Left lung (tissue), 4 donors: ENCODE measurements at regions not wholly inside any gene's neighbourhood (a gene's known extent, or its start where the extent isn't known, plus 50 kb on each side); places are given as distances from the start of the nearest gene placed in this dataset.
"Not testable (repeated sequence)": the region's sequence is repeated elsewhere in the genome, so short reads cannot be mapped to it uniquely, and the experiment has no call there.

Experiments
- ATAC-seq: fragments of 200-7000 bp; cut with Tn5 transposase; one replicate; pipeline ENCODE4 v1.9.1; 2020; ENCODE audit warnings: moderate library complexity
- DNase-seq, 4 donors: peaks; one replicate each; pipeline ENCODE4 v3.0.0-alpha.2; 2013 to 2020
- H3K27ac ChIP-seq, 2 donors: fragments of 200-600 bp; sonication (generic) in 1 of 2; one replicate each; pipeline versions ENCODE4 v1.5.0 to v1.8.0; 2020 to 2021
- H3K27me3 ChIP-seq, 2 donors: fragments of 200-600 bp; sonication (generic) in 1 of 2; one replicate each; pipeline versions ENCODE4 v1.5.0 to v1.8.0; 2020 to 2021
- H3K36me3 ChIP-seq, 2 donors: fragments of 200-600 bp; sonication (generic) in 1 of 2; one replicate each; pipeline versions ENCODE4 v1.5.0 to v1.8.0; 2020 to 2021
- H3K4me1 ChIP-seq, 2 donors: fragments of 200-600 bp; one replicate each; pipeline ENCODE4 v1.8.0; 2021
- H3K4me3 ChIP-seq, 2 donors: fragments of 200-600 bp; sonication (generic) in 1 of 2; one replicate each; pipeline versions ENCODE4 v1.5.0 to v1.8.0; 2020 to 2021; ENCODE audit warnings: mild to moderate bottlenecking in 1 of 2
- H3K9me3 ChIP-seq, 2 donors: fragments of 200-600 bp; sonication (generic) in 1 of 2; one replicate each; pipeline versions ENCODE4 v1.5.0 to v1.8.0; 2020 to 2021
- intact Hi-C, 2 donors: fragments of 100-400 bp; cut with DNase I; formaldehyde crosslinking; loops; one replicate each; pipeline versions ENCODE4 v1.11.2 to v1.14.2; 2022
- TF ChIP-seq, protein P1 (sequence below), 2 donors: fragments of 200-600 bp; sonication (generic) in 1 of 2; IDR thresholded peaks; one replicate each; pipeline versions ENCODE4 v1.5.0 to v1.8.0; 2021; ENCODE audit warnings: antibody characterized with exemption in 2 of 2
- donor health status: DM: no; HTN: yes; CAD: no.
- donor health status: DM: no; HTN: no; CAD: no.

DNA sequence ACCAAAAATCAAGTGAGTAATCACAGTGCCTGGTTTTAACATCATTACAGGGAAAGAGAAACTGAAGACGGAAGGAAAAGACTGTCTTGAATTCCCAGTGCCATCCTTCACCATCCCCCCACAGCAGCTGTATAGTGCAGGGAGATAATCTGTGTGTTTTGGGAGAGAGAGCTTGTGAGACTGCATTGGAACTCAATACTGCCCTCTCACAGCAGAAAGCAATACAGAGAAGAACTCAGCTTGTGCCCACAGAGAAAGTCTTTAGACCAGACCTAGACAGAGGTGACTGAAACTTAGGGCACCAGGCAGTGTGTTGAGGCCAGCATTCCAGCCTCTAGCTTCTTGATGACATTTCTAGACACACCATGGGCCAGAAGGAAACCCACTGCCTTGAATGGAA lies 754.7 kb upstream of the CDH6 start:
- DNase-seq = no peak
- Histone ChIP-seq H3K4me3 (no peak overlapping the region), H3K36me3 (no peaks in the 10 kb centered on the region), H3K27ac (no peak overlapping the region), H3K4me1 (no peaks in the 10 kb centered on the region), H3K9me3 (peaks cover 0 to 44% of the 10 kb centered on the region in 2 donors), H3K27me3 (no peaks in the 10 kb centered on the region)
- ATAC-seq = no peak
- intact Hi-C loops = no loop called here
- TF ChIP-seq, protein P1, sequence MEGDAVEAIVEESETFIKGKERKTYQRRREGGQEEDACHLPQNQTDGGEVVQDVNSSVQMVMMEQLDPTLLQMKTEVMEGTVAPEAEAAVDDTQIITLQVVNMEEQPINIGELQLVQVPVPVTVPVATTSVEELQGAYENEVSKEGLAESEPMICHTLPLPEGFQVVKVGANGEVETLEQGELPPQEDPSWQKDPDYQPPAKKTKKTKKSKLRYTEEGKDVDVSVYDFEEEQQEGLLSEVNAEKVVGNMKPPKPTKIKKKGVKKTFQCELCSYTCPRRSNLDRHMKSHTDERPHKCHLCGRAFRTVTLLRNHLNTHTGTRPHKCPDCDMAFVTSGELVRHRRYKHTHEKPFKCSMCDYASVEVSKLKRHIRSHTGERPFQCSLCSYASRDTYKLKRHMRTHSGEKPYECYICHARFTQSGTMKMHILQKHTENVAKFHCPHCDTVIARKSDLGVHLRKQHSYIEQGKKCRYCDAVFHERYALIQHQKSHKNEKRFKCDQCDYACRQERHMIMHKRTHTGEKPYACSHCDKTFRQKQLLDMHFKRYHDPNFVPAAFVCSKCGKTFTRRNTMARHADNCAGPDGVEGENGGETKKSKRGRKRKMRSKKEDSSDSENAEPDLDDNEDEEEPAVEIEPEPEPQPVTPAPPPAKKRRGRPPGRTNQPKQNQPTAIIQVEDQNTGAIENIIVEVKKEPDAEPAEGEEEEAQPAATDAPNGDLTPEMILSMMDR (IDR thresholded peaks at IDR 0.05) = no peak

DNA sequence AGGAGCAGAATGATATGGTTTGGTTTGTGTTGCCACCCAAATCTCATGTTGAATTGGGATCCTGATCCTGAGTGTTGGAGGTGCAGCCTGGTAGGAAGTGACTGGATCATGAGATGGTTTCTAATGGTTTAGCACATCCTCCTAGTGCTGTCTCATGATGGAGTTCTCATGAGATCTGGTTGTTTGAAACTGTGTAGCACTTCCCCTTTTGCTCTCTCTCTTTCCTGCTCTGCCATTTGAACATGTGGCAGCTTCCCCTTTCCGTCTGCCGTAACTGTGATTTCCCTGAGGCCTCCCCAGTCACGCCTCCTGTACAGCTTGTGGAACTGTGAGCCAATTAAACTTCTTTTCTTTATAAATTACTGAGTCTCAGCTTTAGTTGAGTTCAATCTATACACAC lies 756.8 kb upstream of the CDH6 start:
- Histone ChIP-seq H3K4me1 (no peaks in the 10 kb centered on the region), H3K27ac (no peak overlapping the region), H3K4me3 (no peak overlapping the region), H3K36me3 (no peaks in the 10 kb centered on the region), H3K27me3 (no peaks in the 10 kb centered on the region), H3K9me3 (peaks cover 0 to 41% of the 10 kb centered on the region in 2 donors)
- TF ChIP-seq, protein P1 (IDR thresholded peaks at IDR 0.05) = no peak
- no peak for ATAC-seq
- intact Hi-C loops = no loop called here
- no peak for DNase-seq

DNA sequence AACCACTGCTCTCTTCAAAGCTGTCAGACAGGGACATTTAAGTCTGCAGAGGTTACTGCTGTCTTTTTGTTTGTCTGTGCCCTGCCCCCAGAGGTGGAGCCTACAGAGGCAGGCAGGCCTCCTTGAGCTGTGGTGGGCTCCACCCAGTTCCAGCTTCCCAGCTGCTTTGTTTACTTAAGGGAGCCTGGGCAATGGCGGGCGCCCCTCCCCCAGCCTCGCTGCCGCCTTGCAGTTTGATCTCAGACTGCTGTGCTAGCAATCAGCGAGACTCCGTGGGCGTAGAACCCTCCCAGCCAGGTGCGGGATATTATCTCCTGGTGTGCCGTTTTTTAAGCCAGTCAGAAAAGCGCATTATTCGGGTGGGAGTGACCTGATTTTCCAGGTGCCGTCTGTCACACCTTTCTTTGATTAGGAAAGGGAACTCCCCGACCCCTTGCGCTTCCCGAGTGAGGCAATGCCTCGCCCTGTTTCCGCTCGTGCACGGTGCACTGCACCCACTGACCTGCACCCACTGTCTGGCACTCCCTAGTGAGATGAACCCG lies 764.5 kb upstream of the CDH6 start:
- ATAC-seq, H3K27me3 ChIP-seq, H3K36me3 ChIP-seq, DNase-seq, intact Hi-C loops, H3K27ac ChIP-seq, H3K4me3 ChIP-seq, H3K4me1 ChIP-seq: not testable (repeated sequence)
- peaks cover 0 to 12% of the 10 kb centered on the region in 2 donors for H3K9me3 ChIP-seq

DNA sequence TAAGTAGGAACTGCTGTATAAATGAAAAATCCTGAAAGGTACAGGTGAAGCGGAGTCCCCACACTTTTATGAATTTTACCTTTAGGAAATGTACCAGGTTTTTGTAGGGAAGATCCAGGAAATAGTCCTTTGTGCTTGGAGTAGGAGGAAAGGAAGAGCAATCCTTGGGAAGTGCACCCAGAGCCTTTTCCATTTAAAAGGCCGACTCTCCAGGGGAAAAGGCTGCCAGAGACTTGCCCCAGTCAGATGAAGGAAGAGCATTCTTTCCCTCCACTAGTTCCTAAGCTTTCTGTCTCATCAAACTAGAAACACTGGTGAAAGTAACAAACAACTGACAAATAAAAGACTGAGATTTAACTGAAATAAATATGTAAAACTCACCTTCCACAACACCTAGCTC lies 779.4 kb upstream of the CDH6 start:
- ATAC-seq (no peak), DNase-seq (no peak)
- H3K9me3 ChIP-seq = no peaks in the 10 kb centered on the region
- TF ChIP-seq, protein P1 (IDR thresholded peaks at IDR 0.05) = no peak
- no peaks in the 10 kb centered on the region for H3K27me3 ChIP-seq
- H3K4me3 ChIP-seq = no peak overlapping the region
- H3K36me3 ChIP-seq = no peaks in the 10 kb centered on the region
- intact Hi-C loops = no loop called here
- H3K27ac ChIP-seq = no peak overlapping the region
- H3K4me1 ChIP-seq = no peaks in the 10 kb centered on the region

DNA sequence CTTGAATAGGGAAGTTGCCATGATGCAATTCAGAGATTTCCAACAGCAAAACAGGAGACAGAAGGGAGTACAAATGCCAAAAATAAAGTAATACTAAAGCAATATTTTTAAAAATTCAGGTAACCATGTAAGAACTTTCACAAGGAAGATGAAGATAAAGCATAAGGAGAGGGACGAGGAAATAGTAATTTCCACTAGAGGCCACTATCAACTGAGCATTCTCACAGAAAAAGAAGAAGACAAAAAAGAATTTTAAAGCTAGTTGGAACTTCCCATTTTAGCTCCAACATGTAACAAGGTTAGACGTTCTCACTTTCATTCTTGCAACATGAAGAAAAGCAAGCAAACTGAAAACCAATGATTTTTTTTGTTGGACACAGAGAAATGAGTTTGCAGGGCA lies 779.9 kb upstream of the CDH6 start:
- H3K27me3 ChIP-seq = no peaks in the 10 kb centered on the region
- H3K36me3 ChIP-seq = no peaks in the 10 kb centered on the region
- H3K9me3 ChIP-seq = no peaks in the 10 kb centered on the region
- TF ChIP-seq, protein P1 (IDR thresholded peaks at IDR 0.05) = no peak
- no peaks in the 10 kb centered on the region for H3K4me1 ChIP-seq
- ATAC-seq (no peak), DNase-seq (no peak)
- no peak overlapping the region for H3K27ac ChIP-seq
- no peak overlapping the region for H3K4me3 ChIP-seq
- intact Hi-C loops = no loop called here

DNA sequence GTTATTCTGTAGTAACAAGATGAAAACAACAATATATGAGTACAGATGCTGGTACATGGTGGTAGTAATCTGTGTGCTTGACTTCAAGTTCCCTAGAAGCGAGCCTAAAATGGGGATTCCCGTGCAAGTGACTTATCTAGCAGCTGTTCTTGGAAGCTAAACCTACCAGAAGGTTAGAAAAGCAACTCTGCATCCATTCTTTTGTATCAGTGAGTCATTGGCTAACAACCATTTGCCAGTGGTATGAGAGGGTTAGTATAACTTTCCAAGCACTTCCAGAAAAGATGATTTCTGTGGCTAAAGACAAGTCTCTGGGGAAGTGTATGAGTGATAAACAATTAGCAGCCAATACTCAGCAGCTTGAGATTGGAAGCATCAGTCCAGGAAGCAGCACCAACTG lies 787.7 kb upstream of the CDH6 start:
- no peaks in the 10 kb centered on the region for H3K36me3 ChIP-seq
- H3K4me1 ChIP-seq = no peaks in the 10 kb centered on the region
- no peak for ATAC-seq
- no peak overlapping the region for H3K4me3 ChIP-seq
- intact Hi-C loops = no loop called here
- no peak overlapping the region for H3K27ac ChIP-seq
- no peaks in the 10 kb centered on the region for H3K27me3 ChIP-seq
- DNase-seq = no peak
- no peaks in the 10 kb centered on the region for H3K9me3 ChIP-seq
- TF ChIP-seq, protein P1 (IDR thresholded peaks at IDR 0.05) = no peak
